ENCODE measurements at regions not wholly inside any gene's neighbourhood (a gene's known extent, or its start where the extent isn't known, plus 50 kb on each side); places are given as distances from the start of the nearest gene placed in this dataset.

- no peak for DNase-seq (ENCODE audit: low spot score)
These were observed 78.8 kb upstream of the CNTN3 start for GRCh38 chr3:74693251-74693650.

GRCh38 chr3:74691946-74692345, 77.5 kb upstream of the CNTN3 start:
- DNase-seq (ENCODE audit: low spot score): no peak

GRCh38 chr3:74673326-74673725, 58.9 kb upstream of the CNTN3 start:
- DNase-seq (ENCODE audit: low spot score): no peak

- no peak for DNase-seq (ENCODE audit: low spot score)
These were observed 50.1 kb upstream of the CNTN3 start for GRCh38 chr3:74664606-74665005.

Data from activated CD4-positive, alpha-beta T cell treated with anti-CD3 and anti-CD28 coated beads, Interleukin-2, Interleukin-4, amounts not matched to agents 100 ng/mL and 50 ng/mL, durations not matched to agents 16 hours and 8 hours (primary cell).